ENCODE measurements at regions not wholly inside any gene's neighbourhood (a gene's known extent, or its start where the extent isn't known, plus 50 kb on each side); places are given as distances from the start of the nearest gene placed in this dataset.
A peak's percentile ranks its signal among the peaks of the same experiment; 100 is the strongest.

DNA sequence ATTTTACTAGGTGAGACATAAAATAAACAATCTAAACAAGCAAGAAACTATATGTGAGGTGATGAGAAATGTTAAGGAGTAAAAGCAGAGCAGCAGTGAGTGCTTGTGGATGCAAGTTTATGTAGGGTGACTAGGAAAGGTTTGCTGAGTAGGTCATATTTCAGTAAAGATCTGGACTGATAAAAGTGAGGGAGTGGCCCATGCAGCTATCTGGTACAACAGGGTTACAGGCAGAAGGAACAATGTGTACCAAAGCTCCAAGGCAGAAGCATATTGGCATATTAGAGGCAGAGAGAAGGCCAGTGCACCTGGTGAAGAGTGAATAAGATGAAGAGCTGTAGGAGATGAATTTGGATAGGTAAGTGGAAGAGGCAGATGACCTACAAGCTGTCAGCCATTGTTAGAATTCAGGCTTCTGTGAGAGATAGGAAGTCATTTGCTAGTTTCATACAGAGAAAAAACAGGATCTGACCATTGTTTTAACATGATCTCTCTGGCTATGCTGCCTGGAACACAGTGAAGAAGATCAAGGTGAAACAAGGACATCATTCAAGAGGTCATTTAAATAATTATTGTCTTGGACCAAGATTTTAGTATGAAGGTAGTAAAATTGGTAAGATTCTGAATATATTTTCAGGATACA is 274.6 kb downstream of the ANKRD50 start:
- no peaks in the 10 kb centered on the region for H3K4me1 ChIP-seq (ENCODE audit: insufficient read depth, low read length)
- no peak overlapping the region for H3K4me3 Mint-ChIP-seq
- ChIA-PET POLR2A (ENCODE audit: partially characterized antibody) (no interaction called here), CTCF (ENCODE audit: partially characterized antibody) (no interaction called here)
- no peaks in the 10 kb centered on the region for H3K9me3 ChIP-seq (ENCODE audit: control insufficient read depth in 1 of 2, low read length in 2 of 2)
- no peaks in the 10 kb centered on the region for H3K4me1 Mint-ChIP-seq
- H3K9me3 Mint-ChIP-seq, result peaks cover 0 to 4% (median under 1%) of the 10 kb centered on the region in 8 donors
- H3K27ac Mint-ChIP-seq, result no peak overlapping the region
- intact Hi-C loops (cut with micrococcal nuclease), result no loop called here
- H3K27me3 ChIP-seq (ENCODE audit: insufficient read depth, low read length), result no peaks in the 10 kb centered on the region
- H3K27ac ChIP-seq (ENCODE audit: low read depth, low read length), result no peak overlapping the region
- H3K36me3 ChIP-seq (ENCODE audit: insufficient read depth, low read length), result no peaks in the 10 kb centered on the region
- DNase-seq, result no peak
- H3K27me3 Mint-ChIP-seq, result no peaks in the 10 kb centered on the region
- no peaks in the 10 kb centered on the region for H3K36me3 Mint-ChIP-seq
- H3K4me3 ChIP-seq (ENCODE audit: low read length in 2 of 2), result no peak overlapping the region

DNA sequence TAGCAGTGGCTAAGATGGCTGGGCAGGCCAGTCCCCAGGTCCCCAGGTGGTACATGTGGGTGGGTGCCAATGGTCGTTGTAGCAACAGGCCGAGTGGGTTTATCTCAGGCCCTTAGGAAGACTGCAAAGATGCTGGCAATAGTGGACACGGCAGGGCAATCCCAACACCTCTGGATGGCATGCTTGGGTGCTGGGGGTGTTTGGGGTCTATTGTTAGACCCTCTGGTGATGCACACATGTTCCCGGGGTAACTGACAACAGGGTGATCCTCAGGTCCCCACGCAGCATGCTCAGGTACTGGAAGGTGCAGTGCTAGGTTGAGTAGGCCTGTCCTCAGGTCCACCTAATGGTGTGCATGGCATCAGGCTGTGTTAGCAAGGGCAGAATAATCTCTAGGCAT is 267.5 kb downstream of the ANKRD50 start:
- Mint-ChIP-seq H3K4me3 (peak overlapping the region in 1 of 8 donors; percentile 45), H3K4me1 (no peaks in the 10 kb centered on the region), H3K27ac (no peak overlapping the region), H3K9me3 (peaks cover 0 to 16% (median 10%) of the 10 kb centered on the region in 8 donors), H3K36me3 (no peaks in the 10 kb centered on the region), H3K27me3 (no peaks in the 10 kb centered on the region)
- no peaks in the 10 kb centered on the region for H3K27me3 ChIP-seq (ENCODE audit: insufficient read depth, low read length)
- no peaks in the 10 kb centered on the region for H3K36me3 ChIP-seq (ENCODE audit: insufficient read depth, low read length)
- DNase-seq, result no peak
- H3K4me3 ChIP-seq (ENCODE audit: low read length in 2 of 2), result no peak overlapping the region
- no peaks in the 10 kb centered on the region for H3K4me1 ChIP-seq (ENCODE audit: insufficient read depth, low read length)
- intact Hi-C loops (cut with micrococcal nuclease), result no loop called here
- no peak overlapping the region for H3K27ac ChIP-seq (ENCODE audit: low read depth, low read length)
- POLR2A ChIA-PET (ENCODE audit: partially characterized antibody), result no interaction called here
- CTCF ChIA-PET (ENCODE audit: partially characterized antibody), result no interaction called here
- peaks cover 0 to 3% of the 10 kb centered on the region in 2 donors for H3K9me3 ChIP-seq (ENCODE audit: control insufficient read depth in 1 of 2, low read length in 2 of 2)

DNA sequence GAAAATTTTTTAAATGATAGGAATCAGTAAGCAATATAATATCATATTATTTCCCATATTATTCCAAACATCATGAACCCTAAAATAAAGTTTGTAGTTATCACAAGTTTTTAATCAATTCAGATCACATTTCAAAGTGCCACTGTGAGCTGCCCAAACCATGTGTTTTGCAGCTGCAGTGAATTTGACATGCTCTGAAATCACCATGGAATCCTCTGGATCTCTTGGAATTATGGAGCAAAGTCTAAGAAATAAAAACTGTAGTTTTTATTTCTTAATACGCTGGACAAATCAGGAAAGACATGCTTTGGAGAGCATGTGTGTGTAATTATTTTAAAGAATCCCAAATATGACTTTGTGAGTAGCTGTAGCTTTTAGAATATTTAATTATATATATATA is 262.7 kb downstream of the ANKRD50 start:
- Histone ChIP-seq H3K4me1 (ENCODE audit: insufficient read depth, low read length) (no peaks in the 10 kb centered on the region), H3K9me3 (ENCODE audit: control insufficient read depth in 1 of 2, low read length in 2 of 2) (no peaks in the 10 kb centered on the region), H3K27me3 (ENCODE audit: insufficient read depth, low read length) (no peaks in the 10 kb centered on the region), H3K27ac (ENCODE audit: low read depth, low read length) (no peak overlapping the region), H3K4me3 (ENCODE audit: low read length in 2 of 2) (no peak overlapping the region), H3K36me3 (ENCODE audit: insufficient read depth, low read length) (no peaks in the 10 kb centered on the region)
- POLR2A ChIA-PET (ENCODE audit: partially characterized antibody), result no interaction called here
- Mint-ChIP-seq H3K4me3 (no peak overlapping the region), H3K27ac (no peak overlapping the region), H3K4me1 (no peaks in the 10 kb centered on the region), H3K9me3 (peaks cover 0 to 16% (median 7%) of the 10 kb centered on the region in 8 donors), H3K27me3 (no peaks in the 10 kb centered on the region), H3K36me3 (no peaks in the 10 kb centered on the region)
- no peak for DNase-seq
- CTCF ChIA-PET (ENCODE audit: partially characterized antibody), result no interaction called here
- intact Hi-C loops (cut with micrococcal nuclease), result no loop called here

DNA sequence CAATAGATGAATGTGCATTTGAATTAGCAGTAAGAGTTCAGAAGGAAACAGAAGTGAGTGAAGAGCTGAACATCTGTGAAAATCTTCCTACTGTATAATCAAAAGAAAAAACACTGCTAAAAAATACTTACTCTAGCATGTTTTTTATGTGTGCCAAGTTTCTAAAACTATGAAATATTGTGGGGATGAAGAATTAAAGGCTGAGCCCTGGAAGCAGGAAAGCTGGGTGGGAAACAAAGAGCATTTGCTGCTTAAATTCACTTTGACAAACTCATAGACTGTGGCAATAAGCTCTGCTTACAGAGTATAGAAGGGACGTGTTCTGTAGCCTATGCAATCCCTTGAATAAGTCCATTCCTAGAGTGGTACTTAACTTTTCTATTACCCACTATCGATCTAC is 261.7 kb downstream of the ANKRD50 start:
- ChIA-PET CTCF (ENCODE audit: partially characterized antibody) (no interaction called here), POLR2A (ENCODE audit: partially characterized antibody) (no interaction called here)
- intact Hi-C loops (cut with micrococcal nuclease), result no loop called here
- Histone ChIP-seq H3K9me3 (ENCODE audit: control insufficient read depth in 1 of 2, low read length in 2 of 2) (no peaks in the 10 kb centered on the region), H3K4me1 (ENCODE audit: insufficient read depth, low read length) (no peaks in the 10 kb centered on the region), H3K27ac (ENCODE audit: low read depth, low read length) (no peak overlapping the region), H3K36me3 (ENCODE audit: insufficient read depth, low read length) (no peaks in the 10 kb centered on the region), H3K4me3 (ENCODE audit: low read length in 2 of 2) (no peak overlapping the region), H3K27me3 (ENCODE audit: insufficient read depth, low read length) (no peaks in the 10 kb centered on the region)
- Mint-ChIP-seq H3K27ac (no peak overlapping the region), H3K36me3 (no peaks in the 10 kb centered on the region), H3K4me3 (no peak overlapping the region), H3K9me3 (peaks cover 0 to 15% (median 6%) of the 10 kb centered on the region in 8 donors), H3K4me1 (no peaks in the 10 kb centered on the region), H3K27me3 (no peaks in the 10 kb centered on the region)
- no peak for DNase-seq

DNA sequence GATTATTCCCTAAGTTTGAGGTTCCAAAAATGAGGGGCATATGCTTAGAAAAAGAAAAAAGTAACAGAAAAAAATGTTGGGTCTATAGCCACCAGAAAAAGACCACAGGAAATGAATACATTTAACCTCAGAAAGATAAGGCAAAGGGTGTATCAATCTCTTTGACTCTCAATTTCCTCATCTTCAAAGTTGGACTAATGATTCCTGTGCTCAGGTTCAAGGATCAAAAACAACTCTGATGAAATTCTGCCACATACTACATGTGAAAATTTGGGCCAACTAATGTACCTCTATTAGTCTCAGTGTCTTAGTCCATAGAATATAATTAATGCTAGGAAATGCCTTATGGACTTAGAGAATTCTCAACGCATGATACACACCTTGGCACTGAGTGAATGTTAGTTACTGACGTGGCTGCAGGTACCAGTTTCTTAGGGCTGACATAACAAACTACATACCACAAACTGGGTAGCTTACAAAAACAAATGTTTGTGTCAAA is 257.7 kb downstream of the ANKRD50 start:
- H3K36me3 ChIP-seq (ENCODE audit: insufficient read depth, low read length), result no peaks in the 10 kb centered on the region
- Mint-ChIP-seq H3K27me3 (no peaks in the 10 kb centered on the region), H3K36me3 (no peaks in the 10 kb centered on the region), H3K4me3 (no peak overlapping the region), H3K9me3 (peaks cover 0 to 9% (median under 1%) of the 10 kb centered on the region in 8 donors), H3K27ac (no peak overlapping the region), H3K4me1 (no peaks in the 10 kb centered on the region)
- ChIA-PET POLR2A (ENCODE audit: partially characterized antibody) (no interaction called here), CTCF (ENCODE audit: partially characterized antibody) (no interaction called here)
- no peak for DNase-seq
- intact Hi-C loops (cut with micrococcal nuclease), result no loop called here
- H3K4me3 ChIP-seq (ENCODE audit: low read length in 2 of 2), result no peak overlapping the region
- H3K4me1 ChIP-seq (ENCODE audit: insufficient read depth, low read length), result no peaks in the 10 kb centered on the region
- H3K27ac ChIP-seq (ENCODE audit: low read depth, low read length), result no peak overlapping the region
- no peaks in the 10 kb centered on the region for H3K27me3 ChIP-seq (ENCODE audit: insufficient read depth, low read length)
- no peaks in the 10 kb centered on the region for H3K9me3 ChIP-seq (ENCODE audit: control insufficient read depth in 1 of 2, low read length in 2 of 2)

DNA sequence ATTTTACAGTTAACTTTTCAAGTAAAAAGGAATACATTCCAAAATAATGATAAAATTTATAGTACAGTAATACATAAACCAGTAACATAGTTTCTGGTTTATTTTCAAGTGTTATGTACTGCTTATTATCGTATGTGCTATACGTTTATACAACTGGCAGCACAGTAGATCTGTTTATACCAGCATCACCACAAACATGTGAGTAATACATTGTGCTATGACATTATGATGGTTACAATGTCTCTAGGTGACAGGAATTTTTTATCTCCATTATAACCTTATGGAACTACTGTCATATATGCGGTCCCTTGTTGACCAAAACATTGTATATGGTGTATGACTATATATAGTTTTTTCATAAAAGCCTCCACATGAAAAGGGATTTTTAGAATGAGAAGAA is 256.9 kb downstream of the ANKRD50 start:
- Histone ChIP-seq H3K27me3 (ENCODE audit: insufficient read depth, low read length) (no peaks in the 10 kb centered on the region), H3K4me3 (ENCODE audit: low read length in 2 of 2) (no peak overlapping the region), H3K36me3 (ENCODE audit: insufficient read depth, low read length) (no peaks in the 10 kb centered on the region), H3K27ac (ENCODE audit: low read depth, low read length) (no peak overlapping the region), H3K4me1 (ENCODE audit: insufficient read depth, low read length) (no peaks in the 10 kb centered on the region), H3K9me3 (ENCODE audit: control insufficient read depth in 1 of 2, low read length in 2 of 2) (no peaks in the 10 kb centered on the region)
- no peaks in the 10 kb centered on the region for H3K27me3 Mint-ChIP-seq
- no peaks in the 10 kb centered on the region for H3K4me1 Mint-ChIP-seq
- ChIA-PET CTCF (ENCODE audit: partially characterized antibody) (no interaction called here), POLR2A (ENCODE audit: partially characterized antibody) (no interaction called here)
- DNase-seq, result no peak
- peaks cover 0 to 9% (median 4%) of the 10 kb centered on the region in 8 donors for H3K9me3 Mint-ChIP-seq
- H3K36me3 Mint-ChIP-seq, result no peaks in the 10 kb centered on the region
- no peak overlapping the region for H3K4me3 Mint-ChIP-seq
- intact Hi-C loops (cut with micrococcal nuclease), result no loop called here
- no peak overlapping the region for H3K27ac Mint-ChIP-seq

DNA sequence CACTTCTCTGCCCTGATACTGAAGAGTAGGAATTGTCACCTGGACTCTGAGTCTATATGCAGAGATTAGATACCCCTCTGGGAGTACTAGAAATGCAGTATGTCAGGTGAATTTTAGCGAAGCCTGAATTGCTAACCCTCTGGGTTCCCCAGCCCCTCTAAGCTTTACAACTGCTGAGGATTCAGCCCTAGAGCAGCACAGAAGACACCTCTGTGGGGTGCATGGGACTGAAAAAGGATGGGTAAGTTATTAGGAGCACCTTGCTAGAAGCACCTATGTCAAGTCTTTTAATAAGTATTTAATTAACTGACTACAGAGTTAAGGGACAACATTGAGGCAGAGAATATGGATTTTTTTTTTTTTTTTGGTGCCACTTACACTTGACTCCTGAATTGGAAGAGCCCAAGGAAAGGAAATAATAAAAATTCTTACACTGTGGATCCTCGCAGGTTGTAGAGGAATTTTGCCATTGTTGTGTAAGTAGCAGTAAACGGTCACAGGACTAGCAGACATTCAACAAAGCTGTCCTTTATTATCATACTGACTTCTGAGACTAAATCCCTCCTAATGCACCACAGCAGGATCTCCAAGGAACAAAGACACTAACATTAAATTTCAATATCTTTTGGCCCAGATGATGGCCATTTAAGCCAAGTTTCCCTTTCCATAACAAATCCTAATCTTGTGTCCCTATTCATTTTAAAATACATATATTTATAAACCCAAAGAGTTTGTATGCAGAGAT is 253.2 kb downstream of the ANKRD50 start:
- Histone ChIP-seq H3K4me1 (ENCODE audit: insufficient read depth, low read length) (no peaks in the 10 kb centered on the region), H3K9me3 (ENCODE audit: control insufficient read depth in 1 of 2, low read length in 2 of 2) (no peaks in the 10 kb centered on the region), H3K36me3 (ENCODE audit: insufficient read depth, low read length) (no peaks in the 10 kb centered on the region), H3K4me3 (ENCODE audit: low read length in 2 of 2) (no peak overlapping the region), H3K27ac (ENCODE audit: low read depth, low read length) (no peak overlapping the region), H3K27me3 (ENCODE audit: insufficient read depth, low read length) (no peaks in the 10 kb centered on the region)
- intact Hi-C loops (cut with micrococcal nuclease), result no loop called here
- no peak overlapping the region for H3K27ac Mint-ChIP-seq
- H3K4me1 Mint-ChIP-seq, result no peaks in the 10 kb centered on the region
- CTCF ChIA-PET (ENCODE audit: partially characterized antibody), result no interaction called here
- POLR2A ChIA-PET (ENCODE audit: partially characterized antibody), result no interaction called here
- H3K4me3 Mint-ChIP-seq, result no peak overlapping the region
- H3K9me3 Mint-ChIP-seq, result peaks cover 0 to 28% (median 21%) of the 10 kb centered on the region in 8 donors
- no peak for DNase-seq
- no peaks in the 10 kb centered on the region for H3K27me3 Mint-ChIP-seq
- H3K36me3 Mint-ChIP-seq, result peaks cover 0 to 1% of the 10 kb centered on the region in 2 donors
